Stimulated activated naive CD4-positive, alpha-beta T cell treated with Interleukin-2 at 50 U/mL for 16 hours (primary cell): ENCODE measurements at regions not wholly inside any gene's neighbourhood (a gene's known extent, or its start where the extent isn't known, plus 50 kb on each side); places are given as distances from the start of the nearest gene placed in this dataset.
"Not testable (repeated sequence)": the region's sequence is repeated elsewhere in the genome, so short reads cannot be mapped to it uniquely, and the experiment has no call there.

Experiments
- DNase-seq: peaks from one replicate; lab custom pipeline; 2025; lab: John Stamatoyannopoulos, UW

- no peak for DNase-seq
Measured at GRCh38 chr9:27817747-27818146, 244.5 kb upstream of the C9orf72 start.

- DNase-seq: no peak
Measured at GRCh38 chr9:27818348-27818747, 245.1 kb upstream of the C9orf72 start.

- DNase-seq: no peak
Measured at GRCh38 chr9:27828908-27829307, 255.6 kb upstream of the C9orf72 start.

- no peak for DNase-seq
Measured at GRCh38 chr9:27829621-27830020, 256.3 kb upstream of the C9orf72 start.

GRCh38 chr9:27832108-27832507 is 258.8 kb upstream of the C9orf72 start:
- DNase-seq: not testable (repeated sequence)

GRCh38 chr9:27835286-27835685 is 262.0 kb upstream of the C9orf72 start:
- DNase-seq: no peak

GRCh38 chr9:27835746-27836145 is 262.5 kb upstream of the C9orf72 start:
- no peak for DNase-seq

GRCh38 chr9:27836661-27837401 is 263.6 kb upstream of the C9orf72 start:
- DNase-seq: no peak

GRCh38 chr9:27838876-27839275 is 265.6 kb upstream of the C9orf72 start:
- no peak for DNase-seq

GRCh38 chr9:27839767-27840166 is 266.5 kb upstream of the C9orf72 start:
- DNase-seq: not testable (repeated sequence)

GRCh38 chr9:27844797-27845196 is 271.5 kb upstream of the C9orf72 start:
- DNase-seq: no peak

- DNase-seq: no peak
Measured at GRCh38 chr9:27847380-27847779, 274.1 kb upstream of the C9orf72 start.

GRCh38 chr9:27847818-27848217 is 274.5 kb upstream of the C9orf72 start:
- no peak for DNase-seq

GRCh38 chr9:27848315-27848714 is 275.0 kb upstream of the C9orf72 start:
- DNase-seq: no peak

GRCh38 chr9:27851858-27852257 is 278.6 kb upstream of the C9orf72 start:
- no peak for DNase-seq

- no peak for DNase-seq
Measured at GRCh38 chr9:27853529-27853928, 280.2 kb upstream of the C9orf72 start.

GRCh38 chr9:27856054-27856453 is 282.8 kb upstream of the C9orf72 start:
- DNase-seq: no peak

- no peak for DNase-seq
Measured at GRCh38 chr9:27856748-27857147, 283.5 kb upstream of the C9orf72 start.

- DNase-seq: no peak
Measured at GRCh38 chr9:27861887-27862286, 288.6 kb upstream of the C9orf72 start.

GRCh38 chr9:27864644-27865438 is 291.6 kb upstream of the C9orf72 start:
- no peak for DNase-seq

- DNase-seq: no peak
Measured at GRCh38 chr9:27866741-27867140, 293.5 kb upstream of the C9orf72 start.

- DNase-seq: no peak
Measured at GRCh38 chr9:27870404-27870803, 297.1 kb upstream of the C9orf72 start.

- DNase-seq: no peak
Measured at GRCh38 chr9:27880156-27880555, 306.9 kb upstream of the C9orf72 start.
